CD14-positive monocyte (primary cell): ENCODE measurements at regions not wholly inside any gene's neighbourhood (a gene's known extent, or its start where the extent isn't known, plus 50 kb on each side); places are given as distances from the start of the nearest gene placed in this dataset.

Experiments
- DNase-seq, 3 donors: peaks; one replicate each; pipeline ENCODE4 v3.0.0-alpha.2; 2011 to 2022
- H2AFZ ChIP-seq: 2 replicates; pipeline ENCODE4 v1.6.0; 2012; ENCODE audit warnings: mild to moderate bottlenecking, low read depth, low read length, inconsistent platforms; ENCODE audit not compliant: insufficient read depth, poor library complexity, severe bottlenecking
- H3K27ac ChIP-seq, 2 donors: 1 replicate in 1 of 2; 2 replicates in 1 of 2; pipeline ENCODE4 v1.5.1; 2012 to 2013; ENCODE audit warnings: low read length in 2 of 2, control low read depth in 1 of 2, inconsistent platforms in 1 of 2, low read depth in 1 of 2, mild to moderate bottlenecking in 1 of 2
- H3K27me3 ChIP-seq, 2 donors: one replicate each; pipeline versions ENCODE4 v1.6.0 to v1.6.1; 2011 to 2013; ENCODE audit warnings: low read length in 2 of 2; ENCODE audit not compliant: control insufficient read depth in 2 of 2, insufficient read depth in 2 of 2
- H3K36me3 ChIP-seq, 2 donors: replicated peaks in 1 of 2; 1 replicate in 1 of 2; 2 replicates in 1 of 2; pipeline versions ENCODE4 v1.5.1 to v1.6.1; 2012 to 2013; ENCODE audit warnings: low read length in 2 of 2, control low read depth in 1 of 2, inconsistent platforms in 1 of 2, mild to moderate bottlenecking in 1 of 2; ENCODE audit not compliant: insufficient read depth in 2 of 2, control insufficient read depth in 1 of 2
- H3K4me1 ChIP-seq, 2 donors: 1 replicate in 1 of 2; 2 replicates in 1 of 2; pipeline versions ENCODE4 v1.5.1 to v1.6.1; 2012 to 2013; ENCODE audit warnings: low read length in 2 of 2, control low read depth in 1 of 2, inconsistent platforms in 1 of 2, mild to moderate bottlenecking in 1 of 2, moderate library complexity in 1 of 2; ENCODE audit not compliant: insufficient read depth in 2 of 2, control insufficient read depth in 1 of 2
- H3K4me2 ChIP-seq: replicated peaks from 2 replicates; pipeline ENCODE3; 2012; ENCODE audit warnings: low read length, moderate library complexity, mild to moderate bottlenecking; ENCODE audit not compliant: poor library complexity, severe bottlenecking; ENCODE audit errors: extremely low read depth
- H3K4me3 ChIP-seq, 3 experiments: fragments of 200-600 bp in 1 of 3; sonication (generic) in 1 of 3; replicated peaks in 1 of 3; 1 replicate in 2 of 3; 2 replicates in 1 of 3; pipeline ENCODE4 v1.5.1; 2011 to 2013; ENCODE audit warnings: low read length in 3 of 3, mild to moderate bottlenecking in 3 of 3, control low read depth in 2 of 3, low read depth in 2 of 3, inconsistent platforms in 1 of 3, moderate library complexity in 1 of 3
- H3K79me2 ChIP-seq: 2 replicates; pipeline ENCODE4 v1.6.0; 2012; ENCODE audit warnings: mild to moderate bottlenecking, control low read depth, inconsistent platforms, low read length, moderate library complexity; ENCODE audit not compliant: insufficient read depth
- H3K9ac ChIP-seq: 2 replicates; pipeline ENCODE4 v1.6.0; 2017; ENCODE audit warnings: low read length, mild to moderate bottlenecking; ENCODE audit not compliant: insufficient read depth, poor library complexity, severe bottlenecking
- H3K9me3 ChIP-seq, 2 donors: replicated peaks in 1 of 2; 1 replicate in 1 of 2; 2 replicates in 1 of 2; pipeline versions ENCODE4 v1.5.1 to v1.6.1; 2012 to 2013; ENCODE audit warnings: low read length in 2 of 2, control low read depth in 1 of 2; ENCODE audit not compliant: control insufficient read depth in 1 of 2, insufficient read depth in 1 of 2
- H4K20me1 ChIP-seq: 2 replicates; pipeline ENCODE4 v1.6.0; 2012; ENCODE audit warnings: mild to moderate bottlenecking, low read length, control low read depth, moderate library complexity; ENCODE audit not compliant: insufficient read depth
- H3K27ac Mint-ChIP-seq, 7 donors: one replicate each; pipeline ENCODE4 v1.8.0; 2020; ENCODE audit warnings: mild to moderate bottlenecking in 7 of 7, mixed read lengths in 7 of 7, moderate library complexity in 6 of 7, inconsistent platforms in 2 of 7
- H3K27me3 Mint-ChIP-seq, 3 donors: one replicate each; pipeline ENCODE4 v1.8.0; 2021 to 2022; ENCODE audit warnings: low read depth in 3 of 3, mild to moderate bottlenecking in 3 of 3, mixed read lengths in 3 of 3, moderate library complexity in 3 of 3, inconsistent platforms in 1 of 3
- H3K36me3 Mint-ChIP-seq, 2 donors: one replicate each; pipeline ENCODE4 v1.8.0; 2020; ENCODE audit warnings: mixed read lengths in 2 of 2, inconsistent platforms in 1 of 2, mild to moderate bottlenecking in 1 of 2
- H3K4me1 Mint-ChIP-seq: one replicate; pipeline ENCODE4 v1.8.0; 2020; ENCODE audit warnings: mild to moderate bottlenecking, mixed read lengths
- H3K4me3 Mint-ChIP-seq, 2 donors: one replicate each; pipeline ENCODE4 v1.8.0; 2020; ENCODE audit warnings: mild to moderate bottlenecking in 2 of 2, mixed read lengths in 2 of 2, moderate library complexity in 1 of 2
- H3K9me3 Mint-ChIP-seq, 7 donors: one replicate each; pipeline ENCODE4 v1.8.0; 2020 to 2022; ENCODE audit warnings: mixed read lengths in 7 of 7, mild to moderate bottlenecking in 6 of 7, moderate library complexity in 6 of 7, inconsistent platforms in 2 of 7
- CTCF ChIP-seq: fragments of 200-600 bp; IDR thresholded peaks from one replicate; pipeline ENCODE4 v1.8.0; 2022; ENCODE audit warnings: antibody characterized with exemption, mild to moderate bottlenecking
- WGBS: methylation state at CpG from one replicate; pipeline ENCODE4 v1.1.5; 2013; ENCODE audit warnings: missing lambda C conversion rate; ENCODE audit not compliant: insufficient coverage; 5-methylcytosine and 5-hydroxymethylcytosine counted together
- intact Hi-C, 2 donors: fragments of 100-400 bp; cut with micrococcal nuclease; formaldehyde crosslinking; loops; one replicate each; pipeline versions ENCODE4 v1.15.0 to v1.15.1; 2023

DNA sequence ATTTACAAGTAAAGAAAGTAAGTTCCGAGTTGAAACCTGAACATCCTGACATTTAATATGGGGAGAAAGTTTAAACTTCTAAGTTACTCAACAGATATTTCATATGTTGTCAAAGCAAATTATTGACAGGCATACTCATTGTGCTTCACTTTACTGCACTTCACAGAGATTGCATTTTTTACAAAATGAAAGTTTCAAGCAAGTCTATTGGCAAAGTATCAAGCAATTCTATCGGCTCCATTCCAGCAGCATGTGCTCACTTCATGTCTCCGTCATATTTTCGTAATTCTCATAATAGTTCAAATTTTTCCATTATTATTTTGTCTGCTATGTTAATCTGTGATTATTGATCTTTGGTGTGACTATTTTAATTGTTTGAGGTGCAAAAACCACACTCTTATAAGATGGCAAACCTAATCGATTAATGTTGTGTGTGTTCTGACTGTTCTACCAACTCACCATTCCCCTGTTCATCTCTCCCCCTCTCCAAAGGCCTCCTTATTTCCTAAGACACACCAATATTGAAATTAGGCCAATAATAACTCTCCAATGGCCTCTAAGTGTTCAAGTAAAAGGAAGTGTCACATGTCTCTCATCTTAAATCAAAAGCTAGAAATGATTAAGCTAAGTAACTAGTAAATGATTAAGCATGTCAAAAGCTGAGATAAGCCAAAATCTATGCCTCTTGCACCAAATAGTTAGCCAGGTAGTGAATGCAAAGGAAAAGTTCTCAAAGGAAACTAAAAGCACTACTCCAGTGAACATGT lies 68.2 kb upstream of the BCL9 start:
- no peak overlapping the region for H2AFZ ChIP-seq
- H4K20me1 ChIP-seq: no peaks in the 10 kb centered on the region
- H3K4me3 Mint-ChIP-seq: no peak overlapping the region
- H3K36me3 Mint-ChIP-seq: no peaks in the 10 kb centered on the region
- H3K36me3 ChIP-seq: no peaks in the 10 kb centered on the region
- WGBS: no CpG with 5 or more reads among the region's 5 CpGs
- peaks cover 1 to 8% (median 4%) of the 10 kb centered on the region in 3 donors for H3K27me3 Mint-ChIP-seq
- no peak overlapping the region for H3K27ac Mint-ChIP-seq
- H3K27me3 ChIP-seq: no peaks in the 10 kb centered on the region
- H3K9me3 Mint-ChIP-seq: peaks cover under 1 to 18% (median 7%) of the 10 kb centered on the region in 7 donors
- peaks cover 5 to 14% of the 10 kb centered on the region in 2 donors for H3K9me3 ChIP-seq
- H3K79me2 ChIP-seq: no peaks in the 10 kb centered on the region
- intact Hi-C loops: no loop called here
- no peaks in the 10 kb centered on the region for H3K4me1 ChIP-seq
- no peaks in the 10 kb centered on the region for H3K4me1 Mint-ChIP-seq
- TF ChIP-seq CTCF: no peak
- H3K27ac ChIP-seq: no peak overlapping the region
- H3K4me2 ChIP-seq: no peak overlapping the region
- H3K9ac ChIP-seq: no peak overlapping the region
- no peak for DNase-seq
- no peak overlapping the region for H3K4me3 ChIP-seq

- Mint-ChIP-seq H3K27me3 (peaks cover 1 to 11% (median 4%) of the 10 kb centered on the region in 3 donors), H3K27ac (no peak overlapping the region), H3K36me3 (no peaks in the 10 kb centered on the region), H3K4me3 (no peak overlapping the region), H3K9me3 (peaks cover 0 to 18% (median 7%) of the 10 kb centered on the region in 7 donors), H3K4me1 (no peaks in the 10 kb centered on the region)
- H3K4me3 ChIP-seq: no peak overlapping the region
- H3K4me1 ChIP-seq: no peaks in the 10 kb centered on the region
- intact Hi-C loops: no loop called here
- H3K27ac ChIP-seq: no peak overlapping the region
- H3K36me3 ChIP-seq: no peaks in the 10 kb centered on the region
- H3K4me2 ChIP-seq: no peak overlapping the region
- no peak for TF ChIP-seq CTCF
- H4K20me1 ChIP-seq: no peaks in the 10 kb centered on the region
- no peak overlapping the region for H3K9ac ChIP-seq
- H2AFZ ChIP-seq: no peak overlapping the region
- DNase-seq: no peak
- no peaks in the 10 kb centered on the region for H3K79me2 ChIP-seq
- H3K27me3 ChIP-seq: no peaks in the 10 kb centered on the region
- H3K9me3 ChIP-seq: peaks cover 0 to 9% of the 10 kb centered on the region in 2 donors
Measured at GRCh38 chr1:147473733-147474049, 67.6 kb upstream of the BCL9 start.
